Loucy (cell line): ENCODE measurements at regions not wholly inside any gene's neighbourhood (a gene's known extent, or its start where the extent isn't known, plus 50 kb on each side); places are given as distances from the start of the nearest gene placed in this dataset.
"Not testable (repeated sequence)": the region's sequence is repeated elsewhere in the genome, so short reads cannot be mapped to it uniquely, and the experiment has no call there.

Experiments
- H2AFZ ChIP-seq: fragments of 200-600 bp; sonication (generic); 2 replicates; pipeline ENCODE4 v1.6.0; 2016; ENCODE audit warnings: antibody characterized with exemption, mild to moderate bottlenecking, low read length, moderate library complexity
- H3F3A ChIP-seq: fragments of 200-600 bp; 2 replicates; pipeline ENCODE4 v1.6.0; 2016; ENCODE audit warnings: antibody characterized with exemption, low read depth, mild to moderate bottlenecking
- H3K27me3 ChIP-seq: fragments of 200-600 bp; sonication (generic); 2 replicates; pipeline ENCODE4 v1.6.1; 2014; ENCODE audit warnings: low read length, mild to moderate bottlenecking; ENCODE audit not compliant: insufficient read depth, poor library complexity, severe bottlenecking
- H3K36me3 ChIP-seq: fragments of 200-600 bp; sonication (generic); 2 replicates; pipeline ENCODE4 v1.6.1; 2016; ENCODE audit warnings: low read length; ENCODE audit not compliant: insufficient read depth
- H3K4me1 ChIP-seq: fragments of 200-600 bp; sonication (generic); 2 replicates; pipeline ENCODE4 v1.5.1; 2014; ENCODE audit warnings: low read length, mild to moderate bottlenecking; ENCODE audit not compliant: insufficient read depth, poor library complexity, severe bottlenecking
- H3K4me2 ChIP-seq: fragments of 200-600 bp; sonication (generic); 2 replicates; pipeline ENCODE4 v1.6.0; 2014; ENCODE audit warnings: antibody characterized with exemption, low read length, low read depth, mild to moderate bottlenecking; ENCODE audit not compliant: poor library complexity, severe bottlenecking
- H3K4me3 ChIP-seq: fragments of 200-600 bp; sonication (generic); 2 replicates; pipeline ENCODE4 v1.5.1; 2014; ENCODE audit warnings: low read length, mild to moderate bottlenecking, mixed read lengths; ENCODE audit not compliant: poor library complexity, severe bottlenecking
- H3K79me2 ChIP-seq: fragments of 200-600 bp; sonication (generic); 2 replicates; pipeline ENCODE4 v1.6.1; 2014; ENCODE audit warnings: low read length; ENCODE audit not compliant: insufficient read depth
- H3K9ac ChIP-seq: fragments of 200-600 bp; sonication (generic); 2 replicates; pipeline ENCODE4 v1.6.0; 2014; ENCODE audit warnings: mild to moderate bottlenecking, low read depth, low read length, moderate library complexity; ENCODE audit not compliant: poor library complexity, severe bottlenecking
- H3K9me2 ChIP-seq: fragments of 200-600 bp; sonication (generic); replicated peaks from 2 replicates; pipeline ENCODE4 v1.6.1; 2016; ENCODE audit warnings: low read depth, low read length, mixed read lengths
- H3K9me3 ChIP-seq: fragments of 200-600 bp; sonication (generic); 2 replicates; pipeline ENCODE4 v1.6.1; 2014; ENCODE audit warnings: mild to moderate bottlenecking, antibody characterized with exemption, low read length, low read depth; ENCODE audit not compliant: insufficient read depth
- H4K20me1 ChIP-seq: fragments of 200-600 bp; sonication (generic); 2 replicates; pipeline ENCODE4 v1.6.0; 2014; ENCODE audit warnings: antibody characterized with exemption, low read length, mild to moderate bottlenecking; ENCODE audit not compliant: insufficient read depth, poor library complexity, severe bottlenecking
- CTCF ChIP-seq: fragments of 200-600 bp; sonication (generic); conservative IDR thresholded peaks from 2 replicates; pipeline ENCODE4 v1.5.1; 2014; ENCODE audit warnings: mild to moderate bottlenecking, antibody characterized with exemption, low read length
- EZH2phosphoT487 ChIP-seq: fragments of 200-600 bp; IDR thresholded peaks from 2 replicates; pipeline ENCODE4 v1.6.1; 2018; ENCODE audit warnings: antibody characterized with exemption, mild to moderate bottlenecking, moderate library complexity, borderline replicate concordance

DNA sequence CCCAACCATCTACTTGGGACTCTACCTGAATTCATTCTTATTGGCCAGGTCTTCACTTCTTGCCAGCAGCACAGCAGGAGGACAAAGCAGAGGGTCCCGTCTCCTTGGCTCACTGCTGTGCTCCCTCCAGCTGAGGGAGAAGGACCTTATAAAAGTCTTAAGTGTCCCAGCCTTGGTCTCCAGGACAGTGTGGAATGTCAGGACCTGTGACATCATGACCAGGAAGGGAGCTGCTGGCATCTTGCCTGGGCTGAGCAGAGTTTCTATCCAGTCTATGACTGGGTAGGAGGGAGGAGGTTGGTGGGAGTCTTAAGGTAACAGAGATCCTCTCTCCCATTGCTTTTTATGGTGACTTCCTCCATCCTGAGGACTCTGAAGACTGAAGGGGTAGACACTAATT lies 56.6 kb upstream of the ANKRD10 start:
- H3K9me3 ChIP-seq, result no peaks in the 10 kb centered on the region

DNA sequence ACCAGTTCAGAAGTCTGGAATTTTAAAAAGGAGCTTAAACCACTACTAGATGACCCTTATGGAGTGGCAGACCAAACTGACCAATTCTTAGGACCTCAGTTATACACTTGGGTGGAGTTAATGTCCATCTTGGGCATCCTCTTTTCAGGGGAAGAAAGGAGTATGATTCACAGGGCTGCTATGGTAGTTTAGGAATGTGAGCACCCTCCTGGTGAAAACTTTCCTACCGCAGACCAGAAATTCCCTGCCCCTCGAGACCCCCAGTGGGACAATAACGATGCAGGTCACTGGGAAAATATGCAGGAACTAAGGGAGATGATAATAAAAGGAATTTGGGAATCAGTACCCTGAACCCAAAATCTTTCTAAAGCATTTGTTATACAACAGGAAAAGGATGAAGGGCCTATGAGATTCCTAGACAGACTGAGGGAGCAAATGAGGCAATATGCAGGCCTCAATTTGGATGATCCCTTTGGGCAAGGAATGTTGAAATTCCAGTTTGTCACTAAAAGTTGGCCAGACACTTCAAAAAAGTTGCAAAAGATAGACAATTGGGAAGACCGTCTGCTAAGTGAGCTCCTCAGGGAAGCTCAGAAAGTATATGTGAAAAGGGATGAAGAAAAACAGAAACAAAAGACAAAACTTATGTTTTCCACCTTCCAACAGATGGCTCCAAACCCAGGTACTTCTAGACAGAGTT lies 52.4 kb upstream of the ANKRD10 start:
- H3K27me3 ChIP-seq, H3K4me2 ChIP-seq, H4K20me1 ChIP-seq, H3K79me2 ChIP-seq, H3K9ac ChIP-seq, H3K4me3 ChIP-seq, H2AFZ ChIP-seq, H3K36me3 ChIP-seq, H3K4me1 ChIP-seq, H3K9me2 ChIP-seq, H3F3A ChIP-seq: not testable (repeated sequence)
- peaks cover 16% of the 10 kb centered on the region; the same call in 1 of the 2 replicates for H3K9me3 ChIP-seq

More for the DNA sequence above, 56.6 kb upstream of the ANKRD10 start:
- Histone ChIP-seq H3K79me2 (no peaks in the 10 kb centered on the region), H2AFZ (no peak overlapping the region), H3K27me3 (no peaks in the 10 kb centered on the region), H3F3A (no peaks in the 10 kb centered on the region), H3K4me1 (no peaks in the 10 kb centered on the region), H3K4me2 (no peak overlapping the region), H3K36me3 (no peaks in the 10 kb centered on the region), H4K20me1 (no peaks in the 10 kb centered on the region), H3K9me2 (no peaks in the 10 kb centered on the region), H3K9ac (no peak overlapping the region), H3K4me3 (no peak overlapping the region)
- TF ChIP-seq EZH2phosphoT487 (no peak), CTCF (no peak)

GRCh38 chr13:110965755-110966134 lies 50.9 kb upstream of the ANKRD10 start:
- H3K9me3 ChIP-seq, result peaks cover 16% of the 10 kb centered on the region; the same call in 1 of the 2 replicates
- H3K4me3 ChIP-seq, result no peak overlapping the region
- H2AFZ ChIP-seq, result no peak overlapping the region

More at GRCh38 chr13:110965755-110966134, 50.9 kb upstream of the ANKRD10 start:
- H3K27me3 ChIP-seq, result no peaks in the 10 kb centered on the region
- H3K4me1 ChIP-seq, result no peaks in the 10 kb centered on the region
- H3K9me2 ChIP-seq, result no peaks in the 10 kb centered on the region
- TF ChIP-seq CTCF (no peak), EZH2phosphoT487 (no peak)
- no peaks in the 10 kb centered on the region for H3F3A ChIP-seq
- no peaks in the 10 kb centered on the region for H3K36me3 ChIP-seq
- H4K20me1 ChIP-seq, result no peaks in the 10 kb centered on the region
- no peak overlapping the region for H3K4me2 ChIP-seq
- H3K9ac ChIP-seq, result no peak overlapping the region
- no peaks in the 10 kb centered on the region for H3K79me2 ChIP-seq
